Activated CD4-positive, alpha-beta T cell treated with anti-CD3 and anti-CD28 coated beads, Interleukin-2, amount 10 ng/mL, durations not matched to agents 24 days and 14 days (primary cell): ENCODE measurements at regions not wholly inside any gene's neighbourhood (a gene's known extent, or its start where the extent isn't known, plus 50 kb on each side); places are given as distances from the start of the nearest gene placed in this dataset.

Source experiments
- DNase-seq: peaks from one replicate; pipeline ENCODE4 v3.0.0; 2022
- H3K27ac Mint-ChIP-seq: one replicate; pipeline ENCODE4 v1.8.0; 2022; ENCODE audit warnings: mild to moderate bottlenecking, mixed read lengths
- H3K27me3 Mint-ChIP-seq: one replicate; pipeline ENCODE4 v1.8.0; 2022; ENCODE audit warnings: mixed read lengths
- H3K36me3 Mint-ChIP-seq: one replicate; pipeline ENCODE4 v1.8.0; 2022; ENCODE audit warnings: low read depth, mild to moderate bottlenecking, mixed read lengths
- H3K4me1 Mint-ChIP-seq: one replicate; pipeline ENCODE4 v1.8.0; 2021; ENCODE audit warnings: mixed read lengths
- H3K4me3 Mint-ChIP-seq: one replicate; pipeline ENCODE4 v1.8.0; 2022; ENCODE audit warnings: mild to moderate bottlenecking, moderate library complexity, mixed read lengths
- H3K9me3 Mint-ChIP-seq: one replicate; pipeline ENCODE4 v1.8.0; 2021; ENCODE audit warnings: mixed read lengths
- intact Hi-C: fragments of 100-400 bp; cut with micrococcal nuclease; formaldehyde crosslinking; loops from one replicate; pipeline ENCODE4 v1.15.1; 2023

- H3K4me1 Mint-ChIP-seq: no peaks in the 10 kb centered on the region
- H3K4me3 Mint-ChIP-seq: no peak overlapping the region
- H3K27me3 Mint-ChIP-seq: no peaks in the 10 kb centered on the region
- no peaks in the 10 kb centered on the region for H3K36me3 Mint-ChIP-seq
- no peaks in the 10 kb centered on the region for H3K9me3 Mint-ChIP-seq
- DNase-seq: no peak
- H3K27ac Mint-ChIP-seq: no peak overlapping the region
- intact Hi-C loops: no loop called here
Measured at GRCh38 chr18:51519571-51519970, 322.1 kb upstream of the MEX3C start.

DNA sequence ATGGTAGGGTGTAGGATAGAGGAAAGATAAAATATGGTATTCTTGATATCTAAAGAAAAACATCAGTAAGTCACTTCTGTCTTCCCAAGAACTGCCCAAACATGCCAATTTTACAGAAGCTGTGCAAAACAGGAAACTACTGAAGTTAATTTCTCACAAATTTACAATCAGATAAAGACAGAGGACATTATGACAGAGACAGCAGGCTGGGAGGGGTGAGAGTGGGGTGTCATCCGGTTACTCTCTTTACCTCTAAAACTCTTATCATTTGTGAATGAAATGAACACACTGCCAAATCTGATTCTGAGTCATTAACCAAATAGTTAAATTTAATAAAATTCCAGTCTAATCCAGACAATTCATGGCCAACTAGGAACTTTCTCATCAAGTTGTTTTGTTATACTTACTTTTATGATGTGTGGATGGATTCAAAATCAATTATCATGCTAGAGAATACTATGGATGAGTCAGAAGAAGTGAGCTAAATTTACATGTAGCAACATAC is 323.2 kb upstream of the MEX3C start:
- intact Hi-C loops: no loop called here
- Mint-ChIP-seq H3K4me1 (no peaks in the 10 kb centered on the region), H3K4me3 (no peak overlapping the region), H3K9me3 (no peaks in the 10 kb centered on the region), H3K27ac (no peak overlapping the region), H3K27me3 (no peaks in the 10 kb centered on the region), H3K36me3 (no peaks in the 10 kb centered on the region)
- no peak for DNase-seq

GRCh38 chr18:51522338-51522737 is 324.9 kb upstream of the MEX3C start:
- intact Hi-C loops: no loop called here
- Mint-ChIP-seq H3K27me3 (no peaks in the 10 kb centered on the region), H3K27ac (no peak overlapping the region), H3K4me1 (no peaks in the 10 kb centered on the region), H3K4me3 (no peak overlapping the region), H3K9me3 (no peaks in the 10 kb centered on the region), H3K36me3 (no peaks in the 10 kb centered on the region)
- no peak for DNase-seq

GRCh38 chr18:51522821-51523220 is 325.3 kb upstream of the MEX3C start:
- H3K27ac Mint-ChIP-seq: no peak overlapping the region
- no peaks in the 10 kb centered on the region for H3K4me1 Mint-ChIP-seq
- no peaks in the 10 kb centered on the region for H3K9me3 Mint-ChIP-seq
- intact Hi-C loops: no loop called here
- H3K36me3 Mint-ChIP-seq: no peaks in the 10 kb centered on the region
- no peak overlapping the region for H3K4me3 Mint-ChIP-seq
- DNase-seq: no peak
- H3K27me3 Mint-ChIP-seq: no peaks in the 10 kb centered on the region

GRCh38 chr18:51523671-51524070 is 326.2 kb upstream of the MEX3C start:
- no peak overlapping the region for H3K27ac Mint-ChIP-seq
- H3K9me3 Mint-ChIP-seq: no peaks in the 10 kb centered on the region
- no peak overlapping the region for H3K4me3 Mint-ChIP-seq
- intact Hi-C loops: no loop called here
- DNase-seq: no peak
- no peaks in the 10 kb centered on the region for H3K4me1 Mint-ChIP-seq
- H3K27me3 Mint-ChIP-seq: no peaks in the 10 kb centered on the region
- no peaks in the 10 kb centered on the region for H3K36me3 Mint-ChIP-seq

- no peak overlapping the region for H3K4me3 Mint-ChIP-seq
- H3K4me1 Mint-ChIP-seq: no peaks in the 10 kb centered on the region
- H3K27me3 Mint-ChIP-seq: no peaks in the 10 kb centered on the region
- intact Hi-C loops: no loop called here
- H3K9me3 Mint-ChIP-seq: no peaks in the 10 kb centered on the region
- no peak for DNase-seq
- H3K27ac Mint-ChIP-seq: no peak overlapping the region
- H3K36me3 Mint-ChIP-seq: no peaks in the 10 kb centered on the region
Measured at GRCh38 chr18:51525453-51526225, 328.2 kb upstream of the MEX3C start.

DNA sequence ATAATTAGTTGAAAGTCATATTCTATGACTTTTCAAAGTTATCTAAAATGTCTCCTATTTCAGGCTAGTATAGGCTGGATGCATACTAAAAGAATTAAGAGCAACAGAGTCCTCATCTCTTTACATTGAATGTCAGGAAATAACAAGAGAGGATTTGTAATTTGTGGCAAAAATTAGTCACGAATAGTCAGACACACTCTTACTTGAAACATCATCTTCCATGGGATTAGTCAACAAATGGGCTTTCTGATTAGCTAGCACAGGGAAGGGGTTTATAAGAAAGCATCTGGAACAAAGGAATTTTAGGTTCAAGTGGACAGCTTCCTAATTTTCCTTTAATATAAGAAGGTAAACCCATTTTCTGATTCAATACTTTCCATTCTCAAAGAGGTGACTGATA is 330.3 kb upstream of the MEX3C start:
- Mint-ChIP-seq H3K4me3 (no peak overlapping the region), H3K36me3 (no peaks in the 10 kb centered on the region), H3K9me3 (no peaks in the 10 kb centered on the region), H3K4me1 (no peaks in the 10 kb centered on the region), H3K27me3 (no peaks in the 10 kb centered on the region), H3K27ac (no peak overlapping the region)
- intact Hi-C loops: no loop called here
- no peak for DNase-seq

- H3K27me3 Mint-ChIP-seq: peaks cover 2% of the 10 kb centered on the region
- no peak overlapping the region for H3K4me3 Mint-ChIP-seq
- no peak overlapping the region for H3K27ac Mint-ChIP-seq
- no peaks in the 10 kb centered on the region for H3K36me3 Mint-ChIP-seq
- DNase-seq: no peak
- intact Hi-C loops: loop anchor here (10.0 kb wide), 1 partner anchor 427 kb away; no protein-coding TSS in a partner anchor
- no peaks in the 10 kb centered on the region for H3K9me3 Mint-ChIP-seq
- no peaks in the 10 kb centered on the region for H3K4me1 Mint-ChIP-seq
Measured at GRCh38 chr18:51531501-51531900, 334.0 kb upstream of the MEX3C start.

DNA sequence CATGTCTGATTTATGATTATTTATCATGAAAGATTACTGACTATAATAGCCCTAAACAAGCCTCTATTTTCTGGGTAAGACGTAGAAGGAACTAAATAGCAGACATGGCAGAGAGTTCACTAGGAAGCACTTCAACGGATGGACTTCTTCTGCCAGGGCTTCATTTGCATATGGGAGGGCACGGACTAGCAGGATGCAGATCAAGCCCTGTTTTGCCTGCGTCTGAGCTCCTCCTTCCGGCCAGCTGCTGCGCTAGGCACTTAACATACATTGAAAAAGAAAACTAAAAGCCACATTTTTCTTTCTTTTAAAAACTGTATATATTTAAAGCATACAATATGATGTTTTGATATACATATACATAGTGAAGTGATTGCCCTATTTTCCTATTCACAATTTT is 340.0 kb upstream of the MEX3C start:
- no peaks in the 10 kb centered on the region for H3K4me1 Mint-ChIP-seq

GRCh38 chr18:51540562-51540961 is 343.1 kb upstream of the MEX3C start:
- Mint-ChIP-seq H3K36me3 (no peaks in the 10 kb centered on the region), H3K4me3 (no peak overlapping the region), H3K9me3 (no peaks in the 10 kb centered on the region), H3K27ac (no peak overlapping the region), H3K4me1 (no peaks in the 10 kb centered on the region), H3K27me3 (no peaks in the 10 kb centered on the region)
- DNase-seq: no peak
- intact Hi-C loops: no loop called here

More for the DNA sequence above, 340.0 kb upstream of the MEX3C start:
- Mint-ChIP-seq H3K36me3 (no peaks in the 10 kb centered on the region), H3K27ac (no peak overlapping the region), H3K9me3 (no peaks in the 10 kb centered on the region), H3K27me3 (peaks cover 2% of the 10 kb centered on the region), H3K4me3 (no peak overlapping the region)
- DNase-seq: peak; percentile 59
- intact Hi-C loops: loop anchor here (10.0 kb wide), 1 partner anchor 433 kb away; no protein-coding TSS in a partner anchor

- H3K9me3 Mint-ChIP-seq: no peaks in the 10 kb centered on the region
- intact Hi-C loops: no loop called here
Measured at GRCh38 chr18:51541230-51541629, 343.7 kb upstream of the MEX3C start.

DNA sequence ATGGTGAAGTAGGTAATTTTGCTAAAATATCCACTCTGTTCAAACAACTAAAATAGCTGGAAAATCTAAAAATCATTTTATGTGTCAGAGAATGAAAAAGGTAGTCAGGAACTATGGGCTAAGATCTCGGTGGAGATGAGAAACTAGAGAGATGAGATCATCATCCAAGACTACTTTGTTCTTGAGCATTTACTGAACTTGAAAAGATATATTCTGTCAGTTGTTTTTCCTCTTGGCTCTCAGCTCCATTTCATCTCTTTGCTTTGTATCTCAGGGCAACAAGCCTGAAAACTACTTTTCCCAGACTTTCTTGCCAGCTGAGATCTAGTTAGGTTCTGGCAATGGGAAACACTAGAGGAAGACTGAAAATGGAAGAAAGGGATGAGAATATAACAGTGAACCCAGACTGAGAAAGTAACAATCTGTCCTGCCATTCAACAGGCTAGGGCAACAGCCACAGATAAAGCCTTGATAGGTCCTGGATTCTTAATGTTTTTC is 346.2 kb upstream of the MEX3C start:
- Mint-ChIP-seq H3K27ac (no peak overlapping the region), H3K4me3 (no peak overlapping the region), H3K4me1 (no peaks in the 10 kb centered on the region), H3K27me3 (no peaks in the 10 kb centered on the region), H3K36me3 (no peaks in the 10 kb centered on the region), H3K9me3 (no peaks in the 10 kb centered on the region)
- intact Hi-C loops: no loop called here
- no peak for DNase-seq

More at GRCh38 chr18:51541230-51541629, 343.7 kb upstream of the MEX3C start:
- no peaks in the 10 kb centered on the region for H3K36me3 Mint-ChIP-seq
- H3K4me3 Mint-ChIP-seq: no peak overlapping the region
- H3K27ac Mint-ChIP-seq: no peak overlapping the region
- no peak for DNase-seq
- no peaks in the 10 kb centered on the region for H3K27me3 Mint-ChIP-seq
- H3K4me1 Mint-ChIP-seq: no peaks in the 10 kb centered on the region

DNA sequence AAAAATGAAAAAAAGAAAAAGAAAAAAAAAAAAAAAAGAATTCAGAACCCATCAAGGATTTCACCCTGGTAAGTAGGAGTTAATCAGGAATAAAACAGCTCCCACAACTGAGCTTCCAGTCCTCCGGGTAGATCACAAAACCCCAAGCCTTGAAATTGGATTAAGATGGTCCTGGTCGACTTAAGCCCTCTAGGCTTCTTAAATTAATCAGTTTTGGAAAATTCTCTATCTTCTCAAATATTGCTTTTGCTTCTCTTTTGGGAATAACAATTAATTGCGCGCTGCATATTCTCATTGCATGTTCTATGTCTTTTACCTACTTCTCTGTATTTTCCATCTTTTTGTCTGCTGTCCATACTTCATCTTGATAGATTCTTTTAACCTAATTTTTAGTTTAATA is 348.0 kb upstream of the MEX3C start:
- Mint-ChIP-seq H3K9me3 (no peaks in the 10 kb centered on the region), H3K36me3 (no peaks in the 10 kb centered on the region), H3K27ac (no peak overlapping the region), H3K4me3 (no peak overlapping the region), H3K4me1 (no peaks in the 10 kb centered on the region), H3K27me3 (no peaks in the 10 kb centered on the region)
- intact Hi-C loops: no loop called here
- DNase-seq: no peak

GRCh38 chr18:51559198-51559901 is 361.9 kb upstream of the MEX3C start:
- no peak overlapping the region for H3K27ac Mint-ChIP-seq
- H3K9me3 Mint-ChIP-seq: no peaks in the 10 kb centered on the region
- H3K27me3 Mint-ChIP-seq: no peaks in the 10 kb centered on the region
- no peak overlapping the region for H3K4me3 Mint-ChIP-seq
- DNase-seq: no peak
- no peaks in the 10 kb centered on the region for H3K4me1 Mint-ChIP-seq
- intact Hi-C loops: no loop called here
- H3K36me3 Mint-ChIP-seq: no peaks in the 10 kb centered on the region
